ENCODE measurements at regions not wholly inside any gene's neighbourhood (a gene's known extent, or its start where the extent isn't known, plus 50 kb on each side); places are given as distances from the start of the nearest gene placed in this dataset.

- TF ChIP-seq CTCF (IDR thresholded peaks at IDR 0.05) (no peak), POLR2A (IDR thresholded peaks at IDR 0.05) (no peak), POLR2AphosphoS5 (IDR thresholded peaks at IDR 0.05) (no peak)
These were observed 292.8 kb downstream of the SEC14L1 start for GRCh38 chr17:77433385-77434135.

Measured in breast epithelium (tissue), 3 donors.